Keratinocyte (primary cell): ENCODE measurements at regions not wholly inside any gene's neighbourhood (a gene's known extent, or its start where the extent isn't known, plus 50 kb on each side); places are given as distances from the start of the nearest gene placed in this dataset.

Experiments
- CTCF ChIP-seq, 3 experiments: IDR thresholded peaks in 1 of 3; conservative IDR thresholded peaks in 1 of 3; optimal IDR thresholded peaks in 1 of 3; 2 replicates in 2 of 3; 3 replicates in 1 of 3; pipeline versions ENCODE3 to v1.5.1; 2011; ENCODE audit warnings: low read length in 3 of 3, mild to moderate bottlenecking in 3 of 3, moderate library complexity in 2 of 3, control low read depth in 1 of 3, inconsistent platforms in 1 of 3; ENCODE audit not compliant: insufficient read depth in 2 of 3; ENCODE audit errors: extremely low read depth in 1 of 3
- EZH2 ChIP-seq: IDR thresholded peaks from one replicate; pipeline ENCODE4 v1.6.1; 2012; ENCODE audit warnings: inconsistent platforms, mild to moderate bottlenecking, low read length, moderate library complexity

DNA sequence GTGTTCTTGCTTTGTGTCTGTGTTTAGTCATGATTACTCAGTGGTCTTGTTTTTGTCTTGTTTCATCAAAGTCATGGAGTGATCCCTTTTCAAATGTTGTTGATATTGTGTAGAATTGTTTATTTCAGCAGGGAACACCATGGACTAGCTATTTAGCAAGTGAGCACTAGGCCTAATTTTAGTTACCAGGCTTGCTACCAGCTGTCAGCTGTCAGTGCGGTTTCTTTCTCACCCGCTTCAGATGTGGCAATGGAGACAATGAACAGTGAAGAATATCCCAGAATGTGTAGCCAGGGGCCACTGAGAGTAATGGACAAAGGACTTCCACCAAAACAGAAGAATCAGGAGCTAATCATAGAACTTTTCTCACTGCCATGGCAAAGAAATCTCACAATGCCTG is 432.8 kb upstream of the FMR1 start:
- TF ChIP-seq CTCF (optimal IDR thresholded peaks at IDR 0.05 in 1 of 3, IDR thresholded peaks at IDR 0.05 in 1 of 3, conservative IDR thresholded peaks at IDR 0.05 in 1 of 3; ENCODE audit: extremely low read depth in 1 of 3, insufficient read depth in 2 of 3, low read length in 3 of 3) (no peak), EZH2 (no peak)
